ENCODE measurements at regions not wholly inside any gene's neighbourhood (a gene's known extent, or its start where the extent isn't known, plus 50 kb on each side); places are given as distances from the start of the nearest gene placed in this dataset.
"Not testable (repeated sequence)": the region's sequence is repeated elsewhere in the genome, so short reads cannot be mapped to it uniquely, and the experiment has no call there.

- FAIRE-seq = no peak
Measured at GRCh38 chr13:68616600-68617222, 1386.6 kb upstream of the PCDH9 start.

- no peak for FAIRE-seq
Measured at GRCh38 chr13:68609661-68610060, 1379.5 kb upstream of the PCDH9 start.

- no peak for FAIRE-seq
Measured at GRCh38 chr13:68608147-68608546, 1378.0 kb upstream of the PCDH9 start.

- FAIRE-seq = no peak
Measured at GRCh38 chr13:68597641-68598040, 1367.5 kb upstream of the PCDH9 start.

GRCh38 chr13:68588623-68589022, 1358.5 kb upstream of the PCDH9 start:
- FAIRE-seq = no peak

- no peak for FAIRE-seq
Measured at GRCh38 chr13:68584776-68585175, 1354.6 kb upstream of the PCDH9 start.

GRCh38 chr13:68574053-68574452, 1343.9 kb upstream of the PCDH9 start:
- no peak for FAIRE-seq

GRCh38 chr13:68551701-68552522, 1321.8 kb upstream of the PCDH9 start:
- FAIRE-seq = no peak

GRCh38 chr13:68550330-68550729, 1320.2 kb upstream of the PCDH9 start:
- FAIRE-seq = no peak

GRCh38 chr13:68540244-68540643, 1310.1 kb upstream of the PCDH9 start:
- no peak for FAIRE-seq

- FAIRE-seq = no peak
Measured at GRCh38 chr13:68535329-68535728, 1305.2 kb upstream of the PCDH9 start.

GRCh38 chr13:68527167-68527566, 1297.0 kb upstream of the PCDH9 start:
- FAIRE-seq = not testable (repeated sequence)

- no peak for FAIRE-seq
Measured at GRCh38 chr13:68523838-68524424, 1293.8 kb upstream of the PCDH9 start.

GRCh38 chr13:68522184-68522583, 1292.0 kb upstream of the PCDH9 start:
- no peak for FAIRE-seq

- FAIRE-seq = no peak
Measured at GRCh38 chr13:68509734-68510621, 1279.8 kb upstream of the PCDH9 start.

- FAIRE-seq = no peak
Measured at GRCh38 chr13:68506888-68507551, 1276.9 kb upstream of the PCDH9 start.

GRCh38 chr13:68490594-68490993, 1260.5 kb upstream of the PCDH9 start:
- no peak for FAIRE-seq

- no peak for FAIRE-seq
Measured at GRCh38 chr13:68481130-68481529, 1251.0 kb upstream of the PCDH9 start.

GRCh38 chr13:68473834-68474326, 1243.7 kb upstream of the PCDH9 start:
- FAIRE-seq = peak; percentile 17

GRCh38 chr13:68467160-68467559, 1237.0 kb upstream of the PCDH9 start:
- no peak for FAIRE-seq

GRCh38 chr13:68440874-68441273, 1210.7 kb upstream of the PCDH9 start:
- no peak for FAIRE-seq

- no peak for FAIRE-seq
Measured at GRCh38 chr13:68439817-68440216, 1209.7 kb upstream of the PCDH9 start.
